Endometrium (tissue), 2 donors: ENCODE measurements at regions not wholly inside any gene's neighbourhood (a gene's known extent, or its start where the extent isn't known, plus 50 kb on each side); places are given as distances from the start of the nearest gene placed in this dataset.
"Not testable (repeated sequence)": the region's sequence is repeated elsewhere in the genome, so short reads cannot be mapped to it uniquely, and the experiment has no call there.

Source experiments
- FAIRE-seq: peaks from 2 replicates; lab custom pipeline; 2012; peaks lifted over from hg19 to GRCh38; lab: Jason Lieb, UNC
- donor health status: control.
- donor health status: control.

GRCh38 chr10:61047081-61047480 lies 103.1 kb upstream of the RHOBTB1 start:
- FAIRE-seq, result no peak

GRCh38 chr10:61045480-61045879 lies 101.5 kb upstream of the RHOBTB1 start:
- FAIRE-seq, result not testable (repeated sequence)

GRCh38 chr10:61042533-61042932 lies 98.5 kb upstream of the RHOBTB1 start:
- FAIRE-seq, result no peak

- FAIRE-seq, result no peak
Observed at GRCh38 chr10:61040399-61041016, 96.5 kb upstream of the RHOBTB1 start.

GRCh38 chr10:61039868-61040267 lies 95.9 kb upstream of the RHOBTB1 start:
- FAIRE-seq, result no peak

GRCh38 chr10:61037261-61037830 lies 93.4 kb upstream of the RHOBTB1 start:
- FAIRE-seq, result not testable (repeated sequence)

GRCh38 chr10:61036148-61036547 lies 92.2 kb upstream of the RHOBTB1 start:
- not testable (repeated sequence) for FAIRE-seq

GRCh38 chr10:61031341-61031740 lies 87.4 kb upstream of the RHOBTB1 start:
- FAIRE-seq, result no peak

- no peak for FAIRE-seq
Observed at GRCh38 chr10:61029411-61029810, 85.4 kb upstream of the RHOBTB1 start.

GRCh38 chr10:61028861-61029361 lies 84.9 kb upstream of the RHOBTB1 start:
- FAIRE-seq, result no peak

GRCh38 chr10:61024856-61025201 lies 80.8 kb upstream of the RHOBTB1 start:
- no peak for FAIRE-seq

GRCh38 chr10:61024151-61024855 lies 80.3 kb upstream of the RHOBTB1 start:
- no peak for FAIRE-seq

GRCh38 chr10:61023053-61023452 lies 79.1 kb upstream of the RHOBTB1 start:
- no peak for FAIRE-seq

GRCh38 chr10:61021926-61022325 lies 77.9 kb upstream of the RHOBTB1 start:
- no peak for FAIRE-seq

GRCh38 chr10:61020420-61021158 lies 76.6 kb upstream of the RHOBTB1 start:
- no peak for FAIRE-seq

GRCh38 chr10:61018146-61018545 lies 74.2 kb upstream of the RHOBTB1 start:
- peak; percentile 69 for FAIRE-seq

- no peak for FAIRE-seq
Observed at GRCh38 chr10:61016630-61017029, 72.6 kb upstream of the RHOBTB1 start.

GRCh38 chr10:61016007-61016406 lies 72.0 kb upstream of the RHOBTB1 start:
- no peak for FAIRE-seq

GRCh38 chr10:61010863-61011262 lies 66.9 kb upstream of the RHOBTB1 start:
- no peak for FAIRE-seq

GRCh38 chr10:61003069-61003468 lies 59.1 kb upstream of the RHOBTB1 start:
- not testable (repeated sequence) for FAIRE-seq

GRCh38 chr10:61001731-61002122 lies 57.7 kb upstream of the RHOBTB1 start:
- FAIRE-seq, result no peak

- FAIRE-seq, result no peak
Observed at GRCh38 chr10:61000769-61001730, 57.1 kb upstream of the RHOBTB1 start.
